EL (cell line): ENCODE measurements at regions not wholly inside any gene's neighbourhood (a gene's known extent, or its start where the extent isn't known, plus 50 kb on each side); places are given as distances from the start of the nearest gene placed in this dataset.
A peak's percentile ranks its signal among the peaks of the same experiment; 100 is the strongest.
"Not testable (repeated sequence)": the region's sequence is repeated elsewhere in the genome, so short reads cannot be mapped to it uniquely, and the experiment has no call there.

Experiments used
- DNase-seq: peaks from one replicate; pipeline ENCODE4 v3.0.0-alpha.2; 2016

GRCh38 chrX:56343219-56343618 is 111.1 kb downstream of the KLF8 start:
- DNase-seq: no peak

GRCh38 chrX:56343664-56344063 is 111.5 kb downstream of the KLF8 start:
- DNase-seq: no peak

DNA sequence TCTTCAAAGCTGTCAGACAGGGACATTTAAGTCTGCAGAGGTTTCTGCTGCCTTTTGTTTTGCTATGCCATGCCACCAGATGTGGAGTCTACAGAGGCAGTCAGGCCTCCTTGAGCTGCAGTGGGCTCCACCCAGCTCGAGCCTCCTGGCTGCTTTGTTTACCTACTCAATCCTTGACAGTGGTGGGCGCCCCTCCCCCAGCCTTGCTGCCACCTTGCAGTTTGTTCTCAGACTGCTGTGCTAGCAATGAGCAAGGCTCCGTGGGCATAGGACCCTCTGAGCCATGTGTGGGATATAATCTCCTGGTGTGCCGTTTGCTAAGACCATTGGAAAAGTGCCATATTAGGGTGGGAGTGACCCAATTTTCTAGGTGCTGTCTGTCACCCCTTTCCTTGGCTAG is 126.0 kb downstream of the KLF8 start:
- not testable (repeated sequence) for DNase-seq

DNA sequence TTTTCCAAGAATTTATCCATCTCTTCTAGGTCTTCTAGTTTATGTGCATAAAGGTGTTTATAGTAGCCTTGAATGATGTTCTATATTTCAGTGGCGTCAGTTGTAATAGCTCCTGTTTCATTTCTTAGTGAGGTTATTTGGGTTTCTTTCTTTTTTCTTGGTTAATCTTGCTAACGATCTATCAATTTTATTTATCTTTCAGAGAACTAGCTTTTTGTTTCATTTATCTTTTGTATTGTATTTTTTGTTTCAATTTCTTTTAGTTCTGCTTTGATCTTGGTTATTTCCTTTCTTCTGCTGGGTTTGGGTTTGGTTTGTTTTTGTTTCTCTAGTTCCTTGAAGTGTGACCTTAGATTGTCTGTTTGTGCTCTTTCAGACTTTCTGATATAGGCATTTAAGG is 133.0 kb downstream of the KLF8 start:
- not testable (repeated sequence) for DNase-seq

- DNase-seq: no peak
Measured at GRCh38 chrX:56366901-56367300, 134.7 kb downstream of the KLF8 start.

- no peak for DNase-seq
Measured at GRCh38 chrX:56368962-56369361, 136.8 kb downstream of the KLF8 start.

GRCh38 chrX:56379984-56380780 is 148.0 kb downstream of the KLF8 start:
- DNase-seq: not testable (repeated sequence)

- DNase-seq: no peak
Measured at GRCh38 chrX:56382278-56382677, 150.1 kb downstream of the KLF8 start.

GRCh38 chrX:56385336-56385735 is 153.2 kb downstream of the KLF8 start:
- DNase-seq: no peak

DNA sequence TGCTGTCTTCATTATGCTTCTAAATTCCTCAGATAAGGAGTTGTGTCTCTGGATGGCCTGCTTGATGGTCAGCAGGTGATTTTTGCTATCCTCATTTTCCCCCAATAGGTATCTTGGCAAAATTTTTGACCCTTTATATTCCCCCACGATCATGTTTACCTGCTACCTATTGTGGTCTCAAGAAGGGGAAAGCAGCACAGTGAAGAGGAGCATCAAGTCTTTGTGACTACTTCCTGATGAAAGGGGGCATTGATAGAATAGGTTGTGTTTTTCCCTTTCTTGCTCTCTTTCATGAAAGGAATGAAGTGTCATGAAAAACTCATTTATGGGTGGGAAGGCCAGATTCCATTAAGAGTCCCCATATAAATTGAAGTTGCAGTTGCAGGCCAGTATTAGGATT is 153.8 kb downstream of the KLF8 start:
- no peak for DNase-seq

DNA sequence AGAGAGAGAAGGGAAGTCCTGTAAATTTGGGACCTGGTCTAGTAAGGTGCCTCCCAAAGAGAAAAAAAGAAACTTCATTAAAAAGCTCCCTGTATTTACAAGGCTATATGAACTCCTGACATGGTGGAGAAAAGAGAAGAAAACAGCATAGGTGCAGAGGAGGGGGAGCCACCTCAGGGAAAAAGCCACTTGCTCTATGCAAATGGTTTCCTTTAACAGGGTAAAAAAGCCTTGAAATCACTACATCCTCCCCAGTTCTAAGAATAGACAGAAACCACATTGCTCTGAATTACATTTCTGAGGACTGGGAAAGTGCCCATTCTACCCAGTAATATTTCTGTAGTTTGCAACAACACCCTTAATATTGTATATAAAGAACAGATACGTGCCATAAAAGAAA is 165.5 kb downstream of the KLF8 start:
- no peak for DNase-seq

DNA sequence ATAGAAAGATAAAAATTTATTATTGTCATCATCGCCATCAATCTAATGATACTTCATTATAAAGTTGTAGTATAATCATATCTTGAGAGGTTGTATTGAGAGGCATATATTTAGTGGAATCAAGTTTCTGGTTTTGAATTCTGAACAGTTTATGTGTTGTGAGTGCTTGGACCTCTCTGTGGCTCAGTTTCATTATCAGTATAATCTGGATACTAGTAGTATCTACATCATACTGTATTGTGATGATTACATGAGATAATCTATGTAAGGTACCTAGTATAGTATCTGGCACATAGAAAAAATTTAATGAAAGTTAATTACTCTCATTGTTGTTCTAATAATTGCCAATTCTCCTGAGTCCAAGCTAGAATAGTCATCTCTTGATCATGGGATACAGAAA is 161.2 kb upstream of the UBQLN2 start:
- DNase-seq: no peak

GRCh38 chrX:56429581-56429980 is 133.8 kb upstream of the UBQLN2 start:
- DNase-seq: no peak

DNA sequence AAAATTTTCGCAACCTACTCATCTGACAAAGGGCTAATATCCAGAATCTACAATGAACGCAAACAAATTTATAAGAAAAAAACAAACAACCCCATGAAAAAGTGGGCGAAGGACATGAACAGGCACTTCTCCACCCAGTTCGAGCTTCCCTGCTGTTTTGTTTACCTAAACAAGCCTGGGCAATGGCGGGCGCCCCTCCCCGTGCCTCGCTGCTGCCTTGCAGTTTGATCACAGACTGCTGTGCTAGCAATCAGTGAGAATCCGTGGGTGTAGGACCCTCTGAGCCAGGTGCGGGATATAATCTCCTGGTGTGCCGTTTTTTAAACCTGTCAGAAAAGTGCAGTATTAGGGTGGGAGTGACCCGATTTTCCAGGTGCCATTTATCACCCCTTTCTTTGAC is 111.4 kb upstream of the UBQLN2 start:
- DNase-seq: not testable (repeated sequence)

GRCh38 chrX:56462389-56462788 is 101.0 kb upstream of the UBQLN2 start:
- no peak for DNase-seq

GRCh38 chrX:56468441-56468840 is 95.0 kb upstream of the UBQLN2 start:
- no peak for DNase-seq

GRCh38 chrX:56494923-56495322 is 68.5 kb upstream of the UBQLN2 start:
- not testable (repeated sequence) for DNase-seq

DNA sequence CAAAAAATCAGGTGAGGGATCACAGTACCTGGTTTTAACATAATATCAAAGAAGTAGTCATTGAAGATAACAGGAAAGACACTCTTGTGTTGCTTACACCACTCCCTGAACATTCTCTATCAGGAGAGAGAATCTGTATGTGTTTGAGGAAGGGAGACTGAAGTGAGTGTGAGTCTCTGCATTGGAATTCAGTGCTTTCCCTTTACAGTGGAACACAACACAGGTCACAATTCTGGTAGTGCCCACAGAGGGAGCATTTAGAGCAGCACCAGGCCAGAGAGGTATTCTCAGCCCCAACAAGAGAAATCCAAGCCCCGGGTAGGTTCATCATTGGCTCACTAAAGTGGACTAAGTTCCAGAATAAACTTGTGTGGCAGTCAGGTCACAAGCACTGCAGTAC is 64.7 kb upstream of the UBQLN2 start:
- no peak for DNase-seq

- no peak for DNase-seq
Measured at GRCh38 chrX:56499372-56499771, 64.1 kb upstream of the UBQLN2 start.

DNA sequence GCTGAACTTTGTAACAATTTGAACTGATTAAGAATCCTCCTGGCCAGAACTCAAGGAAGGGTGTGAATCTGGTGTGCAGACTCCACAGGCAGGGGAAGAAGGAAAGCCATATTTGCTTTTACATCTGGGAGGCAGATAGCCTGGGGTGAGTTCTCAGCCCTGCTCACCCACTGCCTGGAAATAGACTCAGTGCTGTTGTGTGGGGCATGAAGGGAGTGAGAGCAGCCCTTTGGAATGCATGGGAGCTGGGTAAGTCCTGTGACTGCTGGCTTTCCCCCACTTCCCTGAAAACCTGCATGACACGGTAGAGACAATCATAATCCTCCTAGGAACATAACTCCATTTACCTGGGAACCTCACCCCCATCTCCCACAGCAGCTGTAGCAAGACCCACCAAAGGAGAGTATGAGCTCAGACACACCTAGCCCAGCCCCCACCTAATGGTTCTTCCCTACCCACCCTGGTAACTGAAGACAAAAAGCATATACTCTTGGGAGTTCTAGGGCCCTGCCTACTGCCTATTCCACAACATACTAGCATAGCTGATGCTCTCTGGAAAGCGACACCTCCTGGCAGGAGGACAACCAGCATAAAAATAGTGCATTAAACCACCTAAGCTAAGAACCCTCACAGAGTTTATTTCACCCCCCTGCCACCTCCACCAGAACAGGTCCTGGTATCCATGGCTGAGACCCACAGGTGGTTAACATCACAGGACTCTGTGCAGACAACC is 59.3 kb upstream of the UBQLN2 start:
- DNase-seq: peak; percentile 15

GRCh38 chrX:56505866-56506265 is 57.6 kb upstream of the UBQLN2 start:
- no peak for DNase-seq
